ENCODE measurements at regions not wholly inside any gene's neighbourhood (a gene's known extent, or its start where the extent isn't known, plus 50 kb on each side); places are given as distances from the start of the nearest gene placed in this dataset.

DNA sequence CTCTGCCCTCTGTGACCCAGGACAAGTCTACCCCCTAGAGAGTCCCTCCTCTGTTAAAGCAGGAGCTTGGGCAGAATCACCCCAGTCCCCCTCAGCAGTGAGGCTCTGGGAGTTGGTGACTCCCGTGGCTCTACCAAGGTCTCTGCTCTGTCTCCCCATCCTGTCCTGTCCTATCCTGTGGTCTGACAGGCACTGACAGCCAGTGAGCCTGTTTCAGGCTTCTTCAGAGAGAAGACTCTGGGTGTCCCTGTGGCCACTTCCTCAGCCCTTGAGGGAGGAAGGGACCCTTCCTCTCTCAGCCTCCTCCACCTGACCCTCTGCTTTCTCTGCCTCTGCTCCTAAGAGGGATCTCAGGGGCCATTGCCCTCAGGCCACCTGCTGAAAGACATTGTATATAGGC lies 148.7 kb downstream of the FCRL5 start:
- no peak overlapping the region for H3K18ac ChIP-seq (ENCODE audit: low read depth, low read length)
- H3K4me1 ChIP-seq (ENCODE audit: control insufficient read depth, insufficient read depth, low read length) = no peaks in the 10 kb centered on the region
- no peaks in the 10 kb centered on the region for H3K9me1 ChIP-seq (ENCODE audit: insufficient read depth, low read length)
- no peak overlapping the region for H2AK5ac ChIP-seq (ENCODE audit: low read depth, low read length)
- ChIA-PET CTCF (no interaction called here), POLR2A (ENCODE audit: unreplicated experiment) (no interaction called here)
- H4K20me1 ChIP-seq (ENCODE audit: insufficient read depth, low read length) = no peaks in the 10 kb centered on the region
- no peak overlapping the region for H3K4me3 ChIP-seq (ENCODE audit: insufficient read depth, low read depth, low read length)
- H3K4me2 ChIP-seq (ENCODE audit: low read depth, low read length) = no peak overlapping the region
- no peaks in the 10 kb centered on the region for H3K9me3 ChIP-seq (ENCODE audit: control insufficient read depth, insufficient read depth, low read length)
- H4K8ac ChIP-seq (ENCODE audit: low read depth in 2 of 2, low read length in 2 of 2) = no peak overlapping the region
- H3K27ac ChIP-seq (ENCODE audit: insufficient read depth, low read length) = no peak overlapping the region
- no peak for ATAC-seq (ENCODE audit: low read depth)
- H3K79me1 ChIP-seq (ENCODE audit: low read depth in 1 of 2, low read length in 2 of 2) = no peaks in the 10 kb centered on the region
- no peak for DNase-seq
- no peak overlapping the region for H3K4ac ChIP-seq (ENCODE audit: low read depth, low read length)
- H4K5ac ChIP-seq (ENCODE audit: low read depth, low read length) = no peak overlapping the region
- no peak overlapping the region for H2BK15ac ChIP-seq (ENCODE audit: low read depth, low read length)
- no peaks in the 10 kb centered on the region for H3K36me3 ChIP-seq (ENCODE audit: control insufficient read depth, insufficient read depth, low read length)
- no peak overlapping the region for H2BK120ac ChIP-seq (ENCODE audit: low read depth, low read length)
- H3K14ac ChIP-seq (replicated peaks; ENCODE audit: low read depth, low read length) = no peak overlapping the region
- no peak overlapping the region for H2BK5ac ChIP-seq (ENCODE audit: low read depth, low read length, poor library complexity, severe bottlenecking)
- no peak overlapping the region for H3K9ac ChIP-seq (ENCODE audit: low read depth, low read length)
- H3K23ac ChIP-seq (ENCODE audit: low read depth, low read length) = no peak overlapping the region
- H3K56ac ChIP-seq (ENCODE audit: extremely low read depth, insufficient read depth, low read length) = no peak overlapping the region
- no peak overlapping the region for H2AK9ac ChIP-seq (replicated peaks; ENCODE audit: low read depth, low read length, poor library complexity)
- in situ Hi-C loops (cut with MboI; ENCODE audit: low sequenced_read_pairs) (no loop called here), dilution Hi-C loops (cut with HindIII; ENCODE audit: low sequenced_read_pairs, unreplicated experiment) (no loop called here), intact Hi-C loops (cut with micrococcal nuclease) (no loop called here)
- H3K27me3 ChIP-seq (ENCODE audit: control insufficient read depth, insufficient read depth, low read length) = no peaks in the 10 kb centered on the region
- TF ChIP-seq MAZ (IDR thresholded peaks at IDR 0.05; ENCODE audit: borderline replicate concordance, low read depth, low read length) = no peak
- TF ChIP-seq RFX5 (IDR thresholded peaks at IDR 0.05; ENCODE audit: low read depth, low read length) = no peak
- TF ChIP-seq MXI1 (IDR thresholded peaks at IDR 0.05; ENCODE audit: borderline replicate concordance, low read depth, low read length) = no peak
- TF ChIP-seq, protein P1, sequence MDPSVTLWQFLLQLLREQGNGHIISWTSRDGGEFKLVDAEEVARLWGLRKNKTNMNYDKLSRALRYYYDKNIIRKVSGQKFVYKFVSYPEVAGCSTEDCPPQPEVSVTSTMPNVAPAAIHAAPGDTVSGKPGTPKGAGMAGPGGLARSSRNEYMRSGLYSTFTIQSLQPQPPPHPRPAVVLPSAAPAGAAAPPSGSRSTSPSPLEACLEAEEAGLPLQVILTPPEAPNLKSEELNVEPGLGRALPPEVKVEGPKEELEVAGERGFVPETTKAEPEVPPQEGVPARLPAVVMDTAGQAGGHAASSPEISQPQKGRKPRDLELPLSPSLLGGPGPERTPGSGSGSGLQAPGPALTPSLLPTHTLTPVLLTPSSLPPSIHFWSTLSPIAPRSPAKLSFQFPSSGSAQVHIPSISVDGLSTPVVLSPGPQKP (IDR thresholded peaks at IDR 0.05; ENCODE audit: borderline replicate concordance, low read depth, low read length) = no peak
- TF ChIP-seq CHD1 (IDR thresholded peaks at IDR 0.05; ENCODE audit: low read depth, low read length) = no peak
- no peak for TF ChIP-seq CEBPB (IDR thresholded peaks at IDR 0.05; ENCODE audit: low read depth, low read length)
- no peak for TF ChIP-seq MAFK (IDR thresholded peaks at IDR 0.05; ENCODE audit: low read depth, low read length)
- TF ChIP-seq, protein P2, sequence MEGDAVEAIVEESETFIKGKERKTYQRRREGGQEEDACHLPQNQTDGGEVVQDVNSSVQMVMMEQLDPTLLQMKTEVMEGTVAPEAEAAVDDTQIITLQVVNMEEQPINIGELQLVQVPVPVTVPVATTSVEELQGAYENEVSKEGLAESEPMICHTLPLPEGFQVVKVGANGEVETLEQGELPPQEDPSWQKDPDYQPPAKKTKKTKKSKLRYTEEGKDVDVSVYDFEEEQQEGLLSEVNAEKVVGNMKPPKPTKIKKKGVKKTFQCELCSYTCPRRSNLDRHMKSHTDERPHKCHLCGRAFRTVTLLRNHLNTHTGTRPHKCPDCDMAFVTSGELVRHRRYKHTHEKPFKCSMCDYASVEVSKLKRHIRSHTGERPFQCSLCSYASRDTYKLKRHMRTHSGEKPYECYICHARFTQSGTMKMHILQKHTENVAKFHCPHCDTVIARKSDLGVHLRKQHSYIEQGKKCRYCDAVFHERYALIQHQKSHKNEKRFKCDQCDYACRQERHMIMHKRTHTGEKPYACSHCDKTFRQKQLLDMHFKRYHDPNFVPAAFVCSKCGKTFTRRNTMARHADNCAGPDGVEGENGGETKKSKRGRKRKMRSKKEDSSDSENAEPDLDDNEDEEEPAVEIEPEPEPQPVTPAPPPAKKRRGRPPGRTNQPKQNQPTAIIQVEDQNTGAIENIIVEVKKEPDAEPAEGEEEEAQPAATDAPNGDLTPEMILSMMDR (conservative IDR thresholded peaks at IDR 0.05; ENCODE audit: low read depth, low read length) = no peak
- no peak for TF ChIP-seq RCOR1 (IDR thresholded peaks at IDR 0.05; ENCODE audit: insufficient replicate concordance, low read length)
- no TSS peak for BruUV-seq (replicated peaks)
- H4K91ac ChIP-seq (ENCODE audit: insufficient read depth, low read depth, low read length) = no peak overlapping the region
- no peak overlapping the region for H2BK20ac ChIP-seq (ENCODE audit: low read depth, low read length)
- no peak overlapping the region for H2AFZ ChIP-seq (replicated peaks; ENCODE audit: low read length, poor library complexity)
- no CpG with 5 or more reads among the region's 1 CpG for WGBS, 2 experiments (ENCODE audit: extremely low coverage in 2 of 2, insufficient read length in 1 of 2)
